Lower leg skin (tissue), 4 donors: ENCODE measurements at regions not wholly inside any gene's neighbourhood (a gene's known extent, or its start where the extent isn't known, plus 50 kb on each side); places are given as distances from the start of the nearest gene placed in this dataset.

Source experiments
- DNase-seq, 2 donors: peaks; one replicate each; pipeline ENCODE4 v3.0.0-alpha.2; 2019; ENCODE audit warnings: low spot score in 2 of 2
- H3K4me3 ChIP-seq: fragments of 200-600 bp; sonication (generic); 2 replicates; pipeline ENCODE4 v1.5.1; 2017; ENCODE audit warnings: mild to moderate bottlenecking, low read depth; ENCODE audit not compliant: poor library complexity, severe bottlenecking
- CTCF ChIP-seq, 3 donors: fragments of 450-650 bp; IDR thresholded peaks; one replicate each; pipeline ENCODE4 v1.5.1; 2016; ENCODE audit warnings: antibody characterized with exemption in 3 of 3, mild to moderate bottlenecking in 3 of 3, moderate library complexity in 2 of 3
- POLR2A ChIP-seq, 2 donors: fragments of 450-650 bp; IDR thresholded peaks; one replicate each; pipeline ENCODE4 v1.6.1; 2016 to 2017; ENCODE audit warnings: antibody characterized with exemption in 2 of 2, mild to moderate bottlenecking in 1 of 2, moderate library complexity in 1 of 2
- WGBS, 2 donors: methylation state at CpG; one replicate each; pipeline ENCODE4 v1.1.5; 2018; 5-methylcytosine and 5-hydroxymethylcytosine counted together
- intact Hi-C: fragments of 100-400 bp; cut with DNase I; formaldehyde crosslinking; loops from one replicate; pipeline ENCODE4 v1.15.0; 2023; ENCODE audit warnings: low total_unique reads

- H3K4me3 ChIP-seq = no peak overlapping the region
- WGBS, 2 donors = 90 to 95% methylated on average over 2 of the region's 2 CpGs
- intact Hi-C loops = no loop called here
- TF ChIP-seq POLR2A (IDR thresholded peaks at IDR 0.05) (no peak), CTCF (IDR thresholded peaks at IDR 0.05) (no peak)
- DNase-seq = no peak
These were observed 459.8 kb downstream of the MCTP2 start for GRCh38 chr15:94691169-94691568.

GRCh38 chr15:94692710-94693109 is 461.3 kb downstream of the MCTP2 start:
- WGBS, 2 donors = 27 to 48% methylated on average over 3 of the region's 3 CpGs
- H3K4me3 ChIP-seq = no peak overlapping the region
- DNase-seq = no peak
- no peak for TF ChIP-seq CTCF (IDR thresholded peaks at IDR 0.05)
- TF ChIP-seq POLR2A (IDR thresholded peaks at IDR 0.05) = no peak
- intact Hi-C loops = no loop called here

GRCh38 chr15:94700211-94700610 is 468.9 kb downstream of the MCTP2 start:
- TF ChIP-seq CTCF (IDR thresholded peaks at IDR 0.05) = no peak
- no peak for TF ChIP-seq POLR2A (IDR thresholded peaks at IDR 0.05)
- no peak for DNase-seq
- intact Hi-C loops = no loop called here
- no peak overlapping the region for H3K4me3 ChIP-seq
- 55 to 59% methylated on average over 4 of the region's 4 CpGs for WGBS, 2 donors

GRCh38 chr15:94701281-94701985 is 470.1 kb downstream of the MCTP2 start:
- intact Hi-C loops = no loop called here
- WGBS, 2 donors = 86% methylated on average over 16 of the region's 16 CpGs

GRCh38 chr15:94703596-94703995 is 472.2 kb downstream of the MCTP2 start:
- H3K4me3 ChIP-seq = no peak overlapping the region
- no peak for DNase-seq
- WGBS, 2 donors = 23% methylated on average over 3 of the region's 3 CpGs
- TF ChIP-seq CTCF (IDR thresholded peaks at IDR 0.05) (no peak), POLR2A (IDR thresholded peaks at IDR 0.05) (no peak)
- intact Hi-C loops = no loop called here

More at GRCh38 chr15:94701281-94701985, 470.1 kb downstream of the MCTP2 start:
- H3K4me3 ChIP-seq = no peak overlapping the region
- no peak for DNase-seq
- TF ChIP-seq POLR2A (IDR thresholded peaks at IDR 0.05) (no peak), CTCF (IDR thresholded peaks at IDR 0.05) (no peak)

GRCh38 chr15:94704421-94704820 is 473.1 kb downstream of the MCTP2 start:
- no peak for TF ChIP-seq CTCF (IDR thresholded peaks at IDR 0.05)
- TF ChIP-seq POLR2A (IDR thresholded peaks at IDR 0.05) = no peak
- H3K4me3 ChIP-seq = no peak overlapping the region
- no peak for DNase-seq
- intact Hi-C loops = no loop called here
